Neuronal stem cell (in vitro differentiated cells): ENCODE measurements at regions not wholly inside any gene's neighbourhood (a gene's known extent, or its start where the extent isn't known, plus 50 kb on each side); places are given as distances from the start of the nearest gene placed in this dataset.
"Not testable (repeated sequence)": the region's sequence is repeated elsewhere in the genome, so short reads cannot be mapped to it uniquely, and the experiment has no call there.

Source experiments
- DNase-seq: peaks from one replicate; pipeline ENCODE4 v3.0.0-alpha.2; 2013; ENCODE audit warnings: low spot score
- H2AFZ ChIP-seq: one replicate; pipeline ENCODE4 v1.6.1; 2013; ENCODE audit warnings: mild to moderate bottlenecking, low read length, inconsistent platforms
- H2AK5ac ChIP-seq: 2 replicates; pipeline ENCODE4 v1.6.1; 2013; ENCODE audit warnings: low read depth, mild to moderate bottlenecking, inconsistent platforms, low read length, moderate library complexity, mixed read lengths
- H2BK120ac ChIP-seq: 2 replicates; pipeline ENCODE4 v1.6.1; 2013; ENCODE audit warnings: low read depth, mild to moderate bottlenecking, inconsistent platforms, low read length, moderate library complexity, mixed read lengths
- H2BK12ac ChIP-seq: one replicate; pipeline ENCODE4 v1.6.1; 2013; ENCODE audit warnings: low read length, inconsistent platforms
- H2BK15ac ChIP-seq: 2 replicates; pipeline ENCODE4 v1.6.1; 2013; ENCODE audit warnings: mild to moderate bottlenecking, low read length, inconsistent platforms, mixed read lengths
- H2BK5ac ChIP-seq: one replicate; pipeline ENCODE4 v1.6.1; 2013; ENCODE audit warnings: inconsistent platforms, mild to moderate bottlenecking, low read length, moderate library complexity
- H3K14ac ChIP-seq: one replicate; pipeline ENCODE4 v1.6.1; 2013; ENCODE audit warnings: low read length, inconsistent platforms
- H3K18ac ChIP-seq: 2 replicates; pipeline ENCODE4 v1.6.1; 2013; ENCODE audit warnings: low read length, inconsistent platforms
- H3K23ac ChIP-seq: 2 replicates; pipeline ENCODE4 v1.6.1; 2013; ENCODE audit warnings: low read depth, mild to moderate bottlenecking, mixed read lengths, low read length, inconsistent platforms; ENCODE audit not compliant: poor library complexity
- H3K27ac ChIP-seq: replicated peaks from 3 replicates; pipeline ENCODE4 v1.5.1; 2013; ENCODE audit warnings: low read length, inconsistent platforms
- H3K27me3 ChIP-seq, 3 experiments: 2 replicates each; pipeline ENCODE4 v1.6.1; 2013; ENCODE audit warnings: low read length in 3 of 3, mild to moderate bottlenecking in 2 of 3, inconsistent platforms in 1 of 3, low read depth in 1 of 3, mixed read lengths in 1 of 3, moderate library complexity in 1 of 3; ENCODE audit not compliant: control insufficient read depth in 3 of 3, insufficient read depth in 3 of 3
- H3K36me3 ChIP-seq, 2 donors: replicated peaks in 1 of 2; 2 replicates each; pipeline ENCODE4 v1.6.1; 2013; ENCODE audit warnings: low read length in 2 of 2; ENCODE audit not compliant: control insufficient read depth in 2 of 2, insufficient read depth in 2 of 2
- H3K4ac ChIP-seq: 2 replicates; pipeline ENCODE4 v1.6.1; 2013; ENCODE audit warnings: inconsistent platforms, mild to moderate bottlenecking, low read length, moderate library complexity
- H3K4me1 ChIP-seq, 2 donors: 1 replicate in 1 of 2; 2 replicates in 1 of 2; pipeline ENCODE4 v1.6.1; 2013; ENCODE audit warnings: low read length in 2 of 2, low read depth in 1 of 2; ENCODE audit not compliant: control insufficient read depth in 2 of 2, insufficient read depth in 1 of 2
- H3K4me2 ChIP-seq: one replicate; pipeline ENCODE4 v1.6.1; 2013; ENCODE audit warnings: mild to moderate bottlenecking, low read length, inconsistent platforms; ENCODE audit not compliant: insufficient read depth, poor library complexity, severe bottlenecking
- H3K4me3 ChIP-seq, 2 donors: 2 replicates each; pipeline ENCODE4 v1.5.1; 2013; ENCODE audit warnings: low read length in 2 of 2, mild to moderate bottlenecking in 2 of 2, inconsistent platforms in 1 of 2, moderate library complexity in 1 of 2
- H3K79me1 ChIP-seq: one replicate; pipeline ENCODE4 v1.6.1; 2013; ENCODE audit warnings: low read depth, mild to moderate bottlenecking, inconsistent platforms, low read length, moderate library complexity
- H3K9ac ChIP-seq: one replicate; pipeline ENCODE4 v1.6.1; 2013; ENCODE audit warnings: mild to moderate bottlenecking, low read depth, low read length, inconsistent platforms; ENCODE audit not compliant: poor library complexity
- H3K9me3 ChIP-seq, 2 donors: replicated peaks in 1 of 2; 2 replicates each; pipeline versions ENCODE3 to v1.6.1; 2013; ENCODE audit warnings: low read length in 2 of 2, mild to moderate bottlenecking in 2 of 2, inconsistent platforms in 1 of 2, low read depth in 1 of 2, mixed read lengths in 1 of 2, moderate library complexity in 1 of 2; ENCODE audit not compliant: control insufficient read depth in 2 of 2, insufficient read depth in 1 of 2
- H4K8ac ChIP-seq: one replicate; pipeline ENCODE4 v1.6.1; 2013; ENCODE audit warnings: low read depth, mild to moderate bottlenecking, inconsistent platforms, low read length, moderate library complexity
- H4K91ac ChIP-seq: one replicate; pipeline ENCODE4 v1.6.1; 2013; ENCODE audit warnings: low read length, low read depth, mild to moderate bottlenecking, inconsistent platforms; ENCODE audit not compliant: poor library complexity
- WGBS, 2 donors: extraction: QIAGEN DNeasy Blood & Tissue Kit; methylation state at CpG; one replicate each; pipeline ENCODE4 v1.1.7; 2013; ENCODE audit warnings: missing lambda C conversion rate in 2 of 2, mixed read lengths in 1 of 2; ENCODE audit not compliant: insufficient read length in 2 of 2, insufficient replicate concordance in 1 of 2; ENCODE audit errors: extremely low coverage in 2 of 2; 5-methylcytosine and 5-hydroxymethylcytosine counted together

- no peak overlapping the region for H3K4ac ChIP-seq
- H3K4me2 ChIP-seq = no peak overlapping the region
- H2BK5ac ChIP-seq = no peak overlapping the region
- no CpG with 5 or more reads among the region's 7 CpGs for WGBS, 2 donors
- no peak overlapping the region for H2BK120ac ChIP-seq
- H3K4me3 ChIP-seq = no peak overlapping the region
- H3K14ac ChIP-seq = no peak overlapping the region
- DNase-seq = no peak
- no peak overlapping the region for H3K9ac ChIP-seq
- H3K27ac ChIP-seq = no peak overlapping the region
- H3K79me1 ChIP-seq = no peaks in the 10 kb centered on the region
- H3K23ac ChIP-seq = no peak overlapping the region
- H3K18ac ChIP-seq = no peak overlapping the region
- H4K91ac ChIP-seq = no peak overlapping the region
- H3K4me1 ChIP-seq = peaks cover 0 to 6% of the 10 kb centered on the region in 2 donors
- no peaks in the 10 kb centered on the region for H3K36me3 ChIP-seq
- H3K27me3 ChIP-seq = no peaks in the 10 kb centered on the region
- H2AFZ ChIP-seq = no peak overlapping the region
- no peak overlapping the region for H2BK12ac ChIP-seq
- H2AK5ac ChIP-seq = no peak overlapping the region
- no peak overlapping the region for H4K8ac ChIP-seq
- H2BK15ac ChIP-seq = no peak overlapping the region
- H3K9me3 ChIP-seq = no peaks in the 10 kb centered on the region
Observed at GRCh38 chr11:134987223-134987768, 575.3 kb upstream of the B3GAT1 start.

- H3K9me3 ChIP-seq = no peaks in the 10 kb centered on the region
- H3K23ac ChIP-seq = no peak overlapping the region
- peaks cover 0 to 8% of the 10 kb centered on the region in 2 donors for H3K4me1 ChIP-seq
- no peak overlapping the region for H3K14ac ChIP-seq
- H2BK15ac ChIP-seq = no peak overlapping the region
- H2BK5ac ChIP-seq = no peak overlapping the region
- H2BK12ac ChIP-seq = no peak overlapping the region
- H3K4me3 ChIP-seq = no peak overlapping the region
- no peak overlapping the region for H3K4ac ChIP-seq
- DNase-seq = no peak
- H3K18ac ChIP-seq = no peak overlapping the region
- H3K4me2 ChIP-seq = no peak overlapping the region
- no peak overlapping the region for H3K9ac ChIP-seq
- H4K8ac ChIP-seq = no peak overlapping the region
- H3K27ac ChIP-seq = no peak overlapping the region
- no peak overlapping the region for H4K91ac ChIP-seq
- no peak overlapping the region for H2BK120ac ChIP-seq
- H3K36me3 ChIP-seq = no peaks in the 10 kb centered on the region
- H2AK5ac ChIP-seq = no peak overlapping the region
- H2AFZ ChIP-seq = no peak overlapping the region
- WGBS, 2 donors = no CpG with 5 or more reads among the region's 8 CpGs
- H3K79me1 ChIP-seq = no peaks in the 10 kb centered on the region
- H3K27me3 ChIP-seq = no peaks in the 10 kb centered on the region
Observed at GRCh38 chr11:134984421-134984820, 572.4 kb upstream of the B3GAT1 start.

- not testable (repeated sequence) for H3K18ac ChIP-seq, H3K79me1 ChIP-seq, H2BK12ac ChIP-seq, H4K8ac ChIP-seq, H2AFZ ChIP-seq, H3K36me3 ChIP-seq, H3K14ac ChIP-seq, H3K4me2 ChIP-seq, DNase-seq, H3K23ac ChIP-seq, H2BK15ac ChIP-seq, H2AK5ac ChIP-seq, H3K4ac ChIP-seq, H3K27ac ChIP-seq, H3K9ac ChIP-seq, H3K4me1 ChIP-seq, H3K4me3 ChIP-seq, H2BK5ac ChIP-seq, H3K27me3 ChIP-seq, H3K9me3 ChIP-seq, H4K91ac ChIP-seq, H2BK120ac ChIP-seq
- no CpG with 5 or more reads among the region's 8 CpGs for WGBS, 2 donors
Observed at GRCh38 chr11:134982432-134982831, 570.4 kb upstream of the B3GAT1 start.

GRCh38 chr11:134981835-134982234, 569.8 kb upstream of the B3GAT1 start:
- no peak overlapping the region for H2BK12ac ChIP-seq
- no peak overlapping the region for H2BK5ac ChIP-seq
- H3K36me3 ChIP-seq = no peaks in the 10 kb centered on the region
- no peak overlapping the region for H2BK120ac ChIP-seq
- H3K14ac ChIP-seq = no peak overlapping the region
- no peak overlapping the region for H4K8ac ChIP-seq
- H3K23ac ChIP-seq = no peak overlapping the region
- no peak overlapping the region for H3K4me3 ChIP-seq
- no peak overlapping the region for H3K4ac ChIP-seq
- H3K4me2 ChIP-seq = no peak overlapping the region
- no CpG with 5 or more reads among the region's 4 CpGs for WGBS, 2 donors
- peaks cover 0 to 7% of the 10 kb centered on the region in 2 donors for H3K4me1 ChIP-seq
- no peak overlapping the region for H2BK15ac ChIP-seq
- no peak overlapping the region for H3K27ac ChIP-seq
- no peaks in the 10 kb centered on the region for H3K27me3 ChIP-seq
- H3K79me1 ChIP-seq = no peaks in the 10 kb centered on the region
- H3K18ac ChIP-seq = no peak overlapping the region
- no peak overlapping the region for H2AK5ac ChIP-seq
- no peaks in the 10 kb centered on the region for H3K9me3 ChIP-seq
- no peak overlapping the region for H3K9ac ChIP-seq
- no peak overlapping the region for H4K91ac ChIP-seq
- DNase-seq = no peak
- H2AFZ ChIP-seq = no peak overlapping the region
